HFFc6 (cell line): ENCODE measurements at regions not wholly inside any gene's neighbourhood (a gene's known extent, or its start where the extent isn't known, plus 50 kb on each side); places are given as distances from the start of the nearest gene placed in this dataset.

Source experiments
- DNase-seq: peaks from one replicate; pipeline ENCODE4 v3.0.0-alpha.2; 2018
- H3K27ac Mint-ChIP-seq: 2 replicates; pipeline ENCODE4 v1.8.0; 2020; ENCODE audit warnings: mild to moderate bottlenecking, mixed read lengths
- H3K27me3 Mint-ChIP-seq: 2 replicates; pipeline ENCODE4 v1.8.0; 2021; ENCODE audit warnings: mild to moderate bottlenecking, moderate library complexity, mixed read lengths; ENCODE audit not compliant: insufficient read depth
- H3K36me3 Mint-ChIP-seq: 2 replicates; pipeline ENCODE4 v1.8.0; 2021; ENCODE audit warnings: low read depth, mixed read lengths
- H3K4me1 Mint-ChIP-seq: 2 replicates; pipeline ENCODE4 v1.8.0; 2020; ENCODE audit warnings: low read depth, mixed read lengths
- H3K4me3 Mint-ChIP-seq: 2 replicates; pipeline ENCODE4 v1.8.0; 2020; ENCODE audit warnings: mild to moderate bottlenecking, moderate library complexity, mixed read lengths
- H3K9me3 Mint-ChIP-seq: 2 replicates; pipeline ENCODE4 v1.8.0; 2020; ENCODE audit warnings: mild to moderate bottlenecking, mixed read lengths
- TF ChIP-seq, protein P1 (sequence below): fragments of 200-600 bp; sonication (generic); IDR thresholded peaks from 2 replicates; pipeline ENCODE4 v1.5.0; 2021; ENCODE audit warnings: antibody characterized with exemption, mild to moderate bottlenecking

DNA sequence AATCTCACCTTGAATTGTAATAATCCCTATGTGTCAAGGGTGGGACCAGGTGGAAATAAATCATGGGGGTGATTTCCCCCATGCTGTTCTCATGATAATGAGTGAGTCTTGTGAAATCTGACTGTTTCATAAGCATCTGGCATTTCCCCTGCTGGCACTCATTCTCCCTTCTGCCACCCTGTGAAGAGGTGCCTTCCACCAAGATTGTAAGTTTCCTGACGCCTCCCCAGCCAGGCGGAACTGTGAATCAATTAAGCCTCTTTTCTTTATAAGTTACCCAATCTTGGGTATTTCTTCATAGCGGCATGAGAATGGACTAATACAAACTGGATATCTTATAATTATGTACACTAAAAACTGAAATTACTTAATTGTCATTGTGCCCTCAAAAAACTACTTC is 189.2 kb upstream of the API5 start:
- Mint-ChIP-seq H3K36me3 (no peaks in the 10 kb centered on the region), H3K4me1 (no peaks in the 10 kb centered on the region), H3K27ac (no peak overlapping the region), H3K27me3 (no peaks in the 10 kb centered on the region; the same call in 1 of the 2 replicates), H3K9me3 (peaks cover 21% of the 10 kb centered on the region), H3K4me3 (no peak overlapping the region)
- DNase-seq = no peak
- TF ChIP-seq, protein P1, sequence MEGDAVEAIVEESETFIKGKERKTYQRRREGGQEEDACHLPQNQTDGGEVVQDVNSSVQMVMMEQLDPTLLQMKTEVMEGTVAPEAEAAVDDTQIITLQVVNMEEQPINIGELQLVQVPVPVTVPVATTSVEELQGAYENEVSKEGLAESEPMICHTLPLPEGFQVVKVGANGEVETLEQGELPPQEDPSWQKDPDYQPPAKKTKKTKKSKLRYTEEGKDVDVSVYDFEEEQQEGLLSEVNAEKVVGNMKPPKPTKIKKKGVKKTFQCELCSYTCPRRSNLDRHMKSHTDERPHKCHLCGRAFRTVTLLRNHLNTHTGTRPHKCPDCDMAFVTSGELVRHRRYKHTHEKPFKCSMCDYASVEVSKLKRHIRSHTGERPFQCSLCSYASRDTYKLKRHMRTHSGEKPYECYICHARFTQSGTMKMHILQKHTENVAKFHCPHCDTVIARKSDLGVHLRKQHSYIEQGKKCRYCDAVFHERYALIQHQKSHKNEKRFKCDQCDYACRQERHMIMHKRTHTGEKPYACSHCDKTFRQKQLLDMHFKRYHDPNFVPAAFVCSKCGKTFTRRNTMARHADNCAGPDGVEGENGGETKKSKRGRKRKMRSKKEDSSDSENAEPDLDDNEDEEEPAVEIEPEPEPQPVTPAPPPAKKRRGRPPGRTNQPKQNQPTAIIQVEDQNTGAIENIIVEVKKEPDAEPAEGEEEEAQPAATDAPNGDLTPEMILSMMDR = no peak

DNA sequence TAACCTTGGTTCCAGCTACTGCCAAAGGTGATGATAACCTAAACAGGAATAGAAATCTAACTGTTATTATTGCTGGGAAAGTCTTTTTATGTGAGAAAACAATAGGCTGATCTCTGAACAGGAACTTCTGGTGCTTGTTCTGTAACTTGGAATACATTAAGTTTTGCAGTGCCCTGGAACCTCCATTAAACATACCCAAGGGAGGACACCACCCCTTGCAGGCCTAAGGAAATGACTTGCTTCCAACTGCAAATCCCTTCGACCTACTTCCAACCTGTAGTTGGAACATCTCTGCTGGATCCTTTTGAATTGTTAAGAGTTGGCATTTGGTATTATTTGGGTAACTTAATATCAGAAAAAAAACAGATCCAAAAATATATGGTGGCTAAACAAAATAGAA is 188.4 kb upstream of the API5 start:
- H3K36me3 Mint-ChIP-seq = no peaks in the 10 kb centered on the region
- no peaks in the 10 kb centered on the region for H3K4me1 Mint-ChIP-seq
- H3K27ac Mint-ChIP-seq = no peak overlapping the region

DNA sequence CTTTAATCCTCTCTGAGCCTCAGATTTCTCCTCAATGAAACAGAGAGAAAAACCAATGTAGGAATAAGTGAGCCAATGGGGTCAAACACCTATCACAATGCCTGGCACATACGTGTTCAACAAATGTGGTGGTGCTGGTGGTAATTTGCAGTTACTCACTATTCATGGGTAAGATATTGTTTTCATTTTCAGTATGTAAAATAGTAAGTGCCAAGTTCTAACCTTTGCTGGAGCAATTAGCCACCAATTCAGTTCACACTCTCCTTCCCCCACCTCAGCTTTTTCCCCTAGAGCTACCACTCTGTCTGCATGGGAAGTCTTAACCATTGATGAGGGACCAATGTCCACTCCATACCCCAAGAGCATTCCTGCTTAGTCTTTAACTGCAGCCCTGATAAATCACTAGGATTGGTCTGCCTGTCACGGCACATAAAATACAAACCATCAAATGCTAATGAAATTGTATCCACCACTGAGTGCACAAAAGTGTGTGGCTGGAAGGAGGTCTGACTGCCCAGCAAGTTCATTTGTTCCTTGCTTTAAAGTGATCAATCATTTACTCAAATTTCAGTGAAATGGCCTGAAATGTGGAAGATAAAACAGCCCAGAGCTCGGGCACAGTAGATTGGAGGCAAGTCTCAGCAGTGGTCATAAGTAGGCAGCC is 187.4 kb upstream of the API5 start:
- peaks cover 24% of the 10 kb centered on the region for H3K9me3 Mint-ChIP-seq
- no peaks in the 10 kb centered on the region; the same call in 1 of the 2 replicates for H3K27me3 Mint-ChIP-seq
- TF ChIP-seq, protein P1 = no peak
- no peak overlapping the region for H3K4me3 Mint-ChIP-seq
- no peak for DNase-seq
- no peak overlapping the region for H3K27ac Mint-ChIP-seq
- H3K36me3 Mint-ChIP-seq = no peaks in the 10 kb centered on the region
- no peaks in the 10 kb centered on the region for H3K4me1 Mint-ChIP-seq

More for the DNA sequence above, 188.4 kb upstream of the API5 start:
- TF ChIP-seq, protein P1 = no peak
- Mint-ChIP-seq H3K9me3 (peaks cover 16% of the 10 kb centered on the region), H3K27me3 (no peaks in the 10 kb centered on the region; the same call in 1 of the 2 replicates), H3K4me3 (no peak overlapping the region)
- no peak for DNase-seq

DNA sequence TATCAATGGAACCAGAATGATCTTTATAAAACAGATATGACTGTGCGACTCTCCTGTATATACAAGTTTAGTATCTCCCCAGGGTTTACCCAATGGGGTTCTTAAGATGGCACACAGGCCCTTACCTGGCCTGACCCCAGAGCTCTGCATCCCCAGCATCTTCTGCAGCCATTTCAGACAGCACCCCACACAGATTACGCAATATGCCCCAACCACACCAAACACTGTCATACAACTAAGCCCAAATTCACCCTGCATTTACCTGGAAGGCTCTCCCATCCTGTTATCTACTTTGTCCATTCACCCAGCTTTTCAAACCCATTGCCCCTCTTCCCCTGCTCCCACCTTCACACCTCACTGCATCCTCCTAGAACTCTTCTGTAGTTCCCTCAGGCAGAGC is 182.5 kb upstream of the API5 start:
- DNase-seq = no peak
- Mint-ChIP-seq H3K9me3 (peaks cover 22% of the 10 kb centered on the region), H3K27ac (no peak overlapping the region), H3K4me3 (no peak overlapping the region), H3K27me3 (peaks cover 2% of the 10 kb centered on the region; the same call in 1 of the 2 replicates), H3K36me3 (no peaks in the 10 kb centered on the region), H3K4me1 (no peaks in the 10 kb centered on the region)
- TF ChIP-seq, protein P1 = no peak

DNA sequence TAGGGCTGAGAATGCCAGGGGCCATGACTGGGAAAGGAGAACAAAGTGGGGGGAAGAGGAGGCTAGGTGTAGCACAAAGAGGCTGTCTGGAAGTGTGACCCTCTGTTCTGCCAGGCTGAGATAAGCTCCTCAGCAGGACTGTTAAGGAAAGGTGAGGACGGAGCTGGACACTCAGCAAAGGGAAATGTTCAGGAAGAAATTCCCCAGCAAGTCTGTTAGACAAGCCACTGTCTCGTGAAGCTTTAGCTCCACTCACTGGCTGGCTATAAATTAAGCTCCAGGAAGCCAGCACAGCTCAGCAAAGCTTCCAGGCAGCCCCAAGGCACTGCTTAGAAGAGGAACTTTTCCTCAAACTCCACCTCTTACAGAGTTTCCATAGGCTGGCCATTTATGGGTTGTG is 181.2 kb upstream of the API5 start:
- no peaks in the 10 kb centered on the region for H3K36me3 Mint-ChIP-seq
- peaks cover 2% of the 10 kb centered on the region; the same call in 1 of the 2 replicates for H3K27me3 Mint-ChIP-seq
- TF ChIP-seq, protein P1 = no peak
- H3K27ac Mint-ChIP-seq = no peak overlapping the region
- no peak for DNase-seq
- H3K4me3 Mint-ChIP-seq = no peak overlapping the region
- H3K9me3 Mint-ChIP-seq = peaks cover 29% of the 10 kb centered on the region
- no peaks in the 10 kb centered on the region for H3K4me1 Mint-ChIP-seq
